ENCODE measurements at regions not wholly inside any gene's neighbourhood (a gene's known extent, or its start where the extent isn't known, plus 50 kb on each side); places are given as distances from the start of the nearest gene placed in this dataset.
"Not testable (repeated sequence)": the region's sequence is repeated elsewhere in the genome, so short reads cannot be mapped to it uniquely, and the experiment has no call there.

DNA sequence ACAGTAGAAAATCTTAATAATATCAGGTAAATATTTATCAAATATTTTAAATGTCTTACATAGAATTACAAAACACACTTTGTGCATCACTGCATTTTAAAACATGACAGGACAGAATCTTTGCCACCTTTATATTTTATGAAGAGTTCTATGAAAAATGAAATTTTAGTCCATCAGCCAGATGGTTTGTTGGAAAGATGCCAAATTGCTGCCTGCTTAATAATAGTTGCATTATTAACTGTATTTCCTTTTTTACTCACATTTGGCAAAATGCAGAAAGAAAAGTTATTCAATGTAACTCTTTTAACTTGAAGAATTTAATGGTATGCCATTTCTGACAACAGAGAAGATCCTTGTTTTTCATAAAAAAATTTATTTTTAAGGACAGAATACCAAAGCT is 1271.6 kb downstream of the NSUN3 start:
- no peaks in the 10 kb centered on the region for H3K36me3 ChIP-seq (ENCODE audit: insufficient read depth, low read length)
- H3K9ac ChIP-seq (ENCODE audit: insufficient read length), result no peak overlapping the region
- TF ChIP-seq FOXP2 (optimal IDR thresholded peaks at IDR 0.05; ENCODE audit: control extremely low read depth, extremely low read length, insufficient read depth) (no peak), EZH2 (IDR thresholded peaks at IDR 0.05) (no peak), POLR2AphosphoS5 (IDR thresholded peaks at IDR 0.05; ENCODE audit: borderline replicate concordance, low read depth, low read length) (no peak)
- no peak for DNase-seq (ENCODE audit: low read depth, low spot score)
- H3K4me3 ChIP-seq, result no peak overlapping the region
- no peak overlapping the region for H3K27ac ChIP-seq
- H3K9me3 ChIP-seq (ENCODE audit: low read depth, low read length), result no peaks in the 10 kb centered on the region

DNA sequence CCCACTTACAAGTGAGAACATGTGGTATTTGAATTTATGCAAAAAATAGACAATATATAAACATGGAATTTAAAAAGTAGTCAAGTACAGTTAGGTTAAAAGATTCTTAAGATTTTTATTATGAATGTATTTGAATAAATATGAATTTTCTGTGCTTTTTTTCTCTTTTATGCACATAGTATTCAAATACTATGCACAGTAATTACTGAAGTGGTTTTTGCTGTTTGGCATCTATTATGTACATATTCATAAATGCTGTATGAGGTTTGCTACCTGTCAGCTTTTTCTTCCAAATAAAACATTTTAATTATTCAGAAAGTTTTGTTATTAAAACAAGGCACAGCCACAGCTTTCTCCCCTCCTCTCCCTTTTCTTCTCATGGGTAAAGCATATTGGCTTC is 1272.7 kb downstream of the NSUN3 start:
- Histone ChIP-seq H3K27ac (no peak overlapping the region), H3K4me3 (no peak overlapping the region), H3K9ac (ENCODE audit: insufficient read length) (no peak overlapping the region), H3K9me3 (ENCODE audit: low read depth, low read length) (no peaks in the 10 kb centered on the region), H3K36me3 (ENCODE audit: insufficient read depth, low read length) (no peaks in the 10 kb centered on the region)
- DNase-seq (ENCODE audit: low read depth, low spot score), result no peak
- TF ChIP-seq EZH2 (IDR thresholded peaks at IDR 0.05) (no peak), POLR2AphosphoS5 (IDR thresholded peaks at IDR 0.05; ENCODE audit: borderline replicate concordance, low read depth, low read length) (no peak), FOXP2 (optimal IDR thresholded peaks at IDR 0.05; ENCODE audit: control extremely low read depth, extremely low read length, insufficient read depth) (no peak)

DNA sequence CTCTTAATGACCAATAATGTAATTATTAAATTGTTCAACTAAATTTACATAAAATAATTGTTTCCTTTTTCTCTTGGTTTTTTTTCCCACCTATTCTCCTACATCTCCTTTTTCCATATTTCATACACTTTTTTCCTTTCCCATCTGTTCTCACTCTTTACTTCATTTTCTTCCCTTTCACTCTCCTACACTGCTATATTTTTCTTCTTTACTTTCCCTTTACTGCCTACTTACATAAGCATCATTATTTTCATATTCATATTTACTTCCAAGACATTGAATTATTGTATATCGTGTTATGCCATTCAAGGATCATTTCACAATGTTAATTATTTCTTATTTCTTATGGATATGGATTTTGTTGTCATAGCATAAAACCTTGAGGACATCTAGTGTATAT is 1275.6 kb downstream of the NSUN3 start:
- Histone ChIP-seq H3K27ac (no peak overlapping the region), H3K36me3 (ENCODE audit: insufficient read depth, low read length) (no peaks in the 10 kb centered on the region), H3K4me3 (no peak overlapping the region), H3K9ac (ENCODE audit: insufficient read length) (no peak overlapping the region), H3K9me3 (ENCODE audit: low read depth, low read length) (no peaks in the 10 kb centered on the region)
- TF ChIP-seq EZH2 (IDR thresholded peaks at IDR 0.05), result no peak
- TF ChIP-seq POLR2AphosphoS5 (IDR thresholded peaks at IDR 0.05; ENCODE audit: borderline replicate concordance, low read depth, low read length), result no peak
- TF ChIP-seq FOXP2 (optimal IDR thresholded peaks at IDR 0.05; ENCODE audit: control extremely low read depth, extremely low read length, insufficient read depth), result no peak
- DNase-seq (ENCODE audit: low read depth, low spot score), result no peak

DNA sequence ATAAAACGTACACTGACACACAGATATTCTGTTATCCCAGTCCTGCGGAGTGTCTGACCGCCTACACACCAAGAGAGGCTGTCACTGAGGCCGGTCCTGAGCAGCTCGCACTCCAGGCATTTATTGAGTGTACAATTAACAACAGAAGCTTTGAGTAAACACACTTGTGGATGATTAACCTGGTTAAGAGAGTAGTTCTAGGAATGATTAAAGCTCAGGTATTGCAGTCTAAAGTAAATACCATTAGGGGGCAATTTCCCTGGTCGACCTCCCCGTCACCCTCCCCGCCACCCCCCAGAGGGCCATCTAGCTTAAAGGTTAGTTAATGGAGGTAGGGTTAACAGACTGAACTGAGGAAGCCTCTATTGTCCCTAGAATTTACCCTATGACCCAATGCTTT is 1278.5 kb downstream of the NSUN3 start:
- H3K27ac ChIP-seq, result no peak overlapping the region
- H3K9ac ChIP-seq (ENCODE audit: insufficient read length), result no peak overlapping the region
- no peak overlapping the region for H3K4me3 ChIP-seq
- DNase-seq (ENCODE audit: low read depth, low spot score), result no peak
- TF ChIP-seq POLR2AphosphoS5 (IDR thresholded peaks at IDR 0.05; ENCODE audit: borderline replicate concordance, low read depth, low read length), result no peak
- no peak for TF ChIP-seq FOXP2 (optimal IDR thresholded peaks at IDR 0.05; ENCODE audit: control extremely low read depth, extremely low read length, insufficient read depth)
- TF ChIP-seq EZH2 (IDR thresholded peaks at IDR 0.05), result no peak
- H3K36me3 ChIP-seq (ENCODE audit: insufficient read depth, low read length), result no peaks in the 10 kb centered on the region
- H3K9me3 ChIP-seq (ENCODE audit: low read depth, low read length), result no peaks in the 10 kb centered on the region

DNA sequence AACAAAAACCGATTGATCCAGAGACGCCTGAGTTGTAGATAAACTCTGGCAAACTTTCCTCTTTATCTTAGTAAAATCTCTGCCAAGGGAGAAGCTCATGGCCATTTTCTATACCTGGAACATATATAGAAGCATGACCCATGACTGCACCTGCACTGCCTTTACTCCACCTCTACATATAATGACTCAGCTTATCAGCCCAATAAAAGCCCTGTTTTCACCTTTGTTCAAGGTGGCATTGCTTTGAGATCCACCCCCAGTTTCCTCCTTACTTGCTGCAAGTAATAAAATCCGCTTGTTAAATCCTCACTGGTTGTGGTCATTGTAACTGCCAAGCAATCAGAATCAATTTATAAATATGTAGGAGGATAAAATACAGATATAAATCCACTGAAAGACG is 1280.4 kb downstream of the NSUN3 start:
- no peak overlapping the region for H3K27ac ChIP-seq
- H3K9ac ChIP-seq (ENCODE audit: insufficient read length), result no peak overlapping the region

DNA sequence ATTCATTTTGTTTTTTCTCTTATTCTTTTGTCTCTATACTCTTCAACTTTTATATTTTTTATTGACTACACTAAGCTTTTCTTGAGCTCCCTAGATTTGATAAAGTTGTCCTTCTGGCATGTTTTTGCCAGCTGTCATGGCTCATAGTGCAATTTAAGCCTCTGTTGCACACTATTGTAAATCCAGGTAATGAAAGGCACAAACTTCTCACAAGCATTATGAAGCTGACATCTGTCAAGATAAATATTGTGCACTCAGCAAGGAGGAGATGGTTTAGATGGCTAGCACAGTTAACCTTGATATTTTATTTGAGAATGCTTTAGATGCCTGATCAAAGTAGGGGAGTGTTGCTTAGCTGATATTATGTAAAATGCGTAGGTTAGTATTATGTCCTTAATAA is 1280.9 kb downstream of the NSUN3 start:
- Histone ChIP-seq H3K4me3 (no peak overlapping the region), H3K36me3 (ENCODE audit: insufficient read depth, low read length) (no peaks in the 10 kb centered on the region), H3K9me3 (ENCODE audit: low read depth, low read length) (no peaks in the 10 kb centered on the region), H3K27ac (no peak overlapping the region), H3K9ac (ENCODE audit: insufficient read length) (no peak overlapping the region)
- DNase-seq (ENCODE audit: low read depth, low spot score), result no peak
- TF ChIP-seq POLR2AphosphoS5 (IDR thresholded peaks at IDR 0.05; ENCODE audit: borderline replicate concordance, low read depth, low read length), result no peak
- TF ChIP-seq FOXP2 (optimal IDR thresholded peaks at IDR 0.05; ENCODE audit: control extremely low read depth, extremely low read length, insufficient read depth), result no peak
- no peak for TF ChIP-seq EZH2 (IDR thresholded peaks at IDR 0.05)

More for the DNA sequence above, 1280.4 kb downstream of the NSUN3 start:
- Histone ChIP-seq H3K36me3 (ENCODE audit: insufficient read depth, low read length) (no peaks in the 10 kb centered on the region), H3K9me3 (ENCODE audit: low read depth, low read length) (no peaks in the 10 kb centered on the region), H3K4me3 (no peak overlapping the region)
- DNase-seq (ENCODE audit: low read depth, low spot score), result no peak
- no peak for TF ChIP-seq EZH2 (IDR thresholded peaks at IDR 0.05)
- TF ChIP-seq POLR2AphosphoS5 (IDR thresholded peaks at IDR 0.05; ENCODE audit: borderline replicate concordance, low read depth, low read length), result no peak
- no peak for TF ChIP-seq FOXP2 (optimal IDR thresholded peaks at IDR 0.05; ENCODE audit: control extremely low read depth, extremely low read length, insufficient read depth)

DNA sequence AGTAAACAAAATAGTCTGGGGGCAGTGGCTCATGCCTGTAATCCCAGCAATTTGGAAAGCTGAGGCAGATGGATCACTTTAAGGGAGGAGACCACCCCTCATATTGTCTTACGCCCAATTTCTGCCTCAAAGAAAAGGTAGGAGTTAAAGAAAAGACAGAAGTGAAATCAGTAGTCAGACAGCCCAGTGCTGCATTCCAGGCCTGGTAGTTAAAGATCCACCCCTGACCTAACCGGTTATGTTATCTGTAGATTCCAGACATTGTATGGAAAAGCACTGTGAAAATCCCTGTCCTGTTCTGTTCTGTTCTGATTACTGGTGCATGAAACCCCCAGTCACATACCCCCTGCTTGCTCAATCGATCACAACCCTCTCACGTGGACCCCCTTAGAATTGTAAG is 1285.1 kb downstream of the NSUN3 start:
- H3K9me3 ChIP-seq (ENCODE audit: low read depth, low read length); H3K36me3 ChIP-seq (ENCODE audit: insufficient read depth, low read length); H3K9ac ChIP-seq (ENCODE audit: insufficient read length); H3K27ac ChIP-seq; H3K4me3 ChIP-seq; DNase-seq (ENCODE audit: low read depth, low spot score): not testable (repeated sequence)

DNA sequence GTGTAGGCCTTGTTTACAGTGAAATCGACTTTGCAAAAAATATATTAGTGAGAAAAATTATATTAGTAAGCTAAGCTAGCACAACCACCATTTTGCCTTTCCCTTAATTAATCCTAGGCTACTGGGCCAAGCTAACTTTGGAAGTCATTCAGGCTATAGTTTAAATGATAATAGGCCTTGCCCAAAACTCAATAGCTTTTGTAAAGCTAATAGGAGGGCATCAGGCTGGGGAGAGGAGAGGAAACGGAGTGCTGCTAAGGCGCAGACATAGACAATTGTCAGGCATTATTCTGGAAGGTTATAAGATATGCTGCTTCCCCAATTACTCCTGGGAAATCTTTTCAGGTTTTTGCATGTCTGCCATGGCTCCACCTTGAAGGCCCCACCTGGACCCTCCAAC is 1286.0 kb downstream of the NSUN3 start:
- no peak for TF ChIP-seq EZH2 (IDR thresholded peaks at IDR 0.05)
- TF ChIP-seq FOXP2 (optimal IDR thresholded peaks at IDR 0.05; ENCODE audit: control extremely low read depth, extremely low read length, insufficient read depth), result no peak
- no peak for TF ChIP-seq POLR2AphosphoS5 (IDR thresholded peaks at IDR 0.05; ENCODE audit: borderline replicate concordance, low read depth, low read length)
- Histone ChIP-seq H3K4me3 (no peak overlapping the region), H3K27ac (no peak overlapping the region), H3K9ac (ENCODE audit: insufficient read length) (no peak overlapping the region), H3K36me3 (ENCODE audit: insufficient read depth, low read length) (no peaks in the 10 kb centered on the region), H3K9me3 (ENCODE audit: low read depth, low read length) (no peaks in the 10 kb centered on the region)
- DNase-seq (ENCODE audit: low read depth, low spot score), result no peak

DNA sequence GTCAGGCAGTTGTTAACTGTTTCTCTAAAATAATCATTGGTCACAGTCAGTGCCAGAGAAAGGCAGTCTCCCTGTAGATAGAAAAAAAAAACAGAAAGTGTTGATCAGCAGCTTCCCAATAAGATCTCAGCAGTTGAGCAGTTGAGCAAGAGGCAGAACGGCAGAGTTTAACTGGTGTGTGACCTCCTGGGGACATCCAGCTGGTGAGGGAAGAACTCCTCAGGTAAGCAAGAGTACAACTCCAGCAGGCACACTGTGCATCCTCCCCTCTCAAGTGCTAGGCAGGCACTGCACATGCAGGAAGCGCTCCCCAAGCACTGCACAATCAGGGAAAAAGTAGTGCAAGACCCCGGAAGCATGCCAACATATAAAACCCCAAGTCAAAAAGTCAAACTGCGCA is 1287.2 kb downstream of the NSUN3 start:
- TF ChIP-seq POLR2AphosphoS5 (IDR thresholded peaks at IDR 0.05; ENCODE audit: borderline replicate concordance, low read depth, low read length) (no peak), EZH2 (IDR thresholded peaks at IDR 0.05) (no peak), FOXP2 (optimal IDR thresholded peaks at IDR 0.05; ENCODE audit: control extremely low read depth, extremely low read length, insufficient read depth) (no peak)
- DNase-seq (ENCODE audit: low read depth, low spot score), result no peak
- Histone ChIP-seq H3K4me3 (no peak overlapping the region), H3K36me3 (ENCODE audit: insufficient read depth, low read length) (no peaks in the 10 kb centered on the region), H3K9me3 (ENCODE audit: low read depth, low read length) (no peaks in the 10 kb centered on the region), H3K27ac (no peak overlapping the region), H3K9ac (ENCODE audit: insufficient read length) (no peak overlapping the region)

Measured in SK-N-MC (cell line).